ENCODE measurements at regions not wholly inside any gene's neighbourhood (a gene's known extent, or its start where the extent isn't known, plus 50 kb on each side); places are given as distances from the start of the nearest gene placed in this dataset.

DNA sequence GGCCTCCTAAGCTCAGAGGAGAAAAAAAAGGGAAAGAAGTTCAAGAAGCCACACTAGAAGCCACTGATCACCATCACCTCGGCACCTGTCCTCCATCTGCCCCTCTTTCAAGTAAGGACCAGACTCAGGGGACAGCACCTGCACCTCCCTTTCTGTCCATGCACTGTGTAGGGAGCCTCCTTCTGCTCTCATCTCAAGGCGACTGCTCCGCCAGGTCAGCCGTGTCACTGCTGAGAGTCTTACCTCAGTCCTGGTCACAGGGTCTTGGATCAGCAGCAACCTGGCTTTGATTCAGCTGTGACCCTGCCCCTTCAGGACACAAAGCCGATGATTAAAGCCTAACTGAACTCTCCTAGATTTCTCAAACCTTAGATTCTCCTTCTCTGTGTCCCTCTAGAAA, 101.5 kb downstream of the ZNF280B start:
- intact Hi-C loops (cut with DNase I) = no loop called here
- DNase-seq (ENCODE audit: low spot score) = no peak

DNA sequence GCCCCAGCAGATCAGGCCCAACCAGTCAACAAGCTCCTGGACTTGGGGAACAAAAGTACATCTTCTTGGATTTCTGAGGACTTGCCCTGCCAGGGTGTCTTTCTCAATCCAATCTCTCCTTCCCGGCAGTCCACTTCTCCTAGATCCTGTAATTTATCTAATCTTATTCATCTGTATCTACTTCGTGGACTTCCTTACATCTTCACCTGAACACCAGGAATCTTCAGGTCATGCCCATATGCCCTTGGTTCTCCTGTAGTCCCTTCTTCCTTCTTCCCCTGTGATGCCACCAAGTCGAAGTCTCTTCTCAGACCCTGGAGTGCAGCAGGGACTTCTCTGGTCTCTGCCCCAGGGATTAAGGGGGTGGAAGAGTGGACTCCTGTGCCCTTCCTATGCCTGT, 100.3 kb downstream of the ZNF280B start:
- no peak for DNase-seq (ENCODE audit: low spot score)

DNA sequence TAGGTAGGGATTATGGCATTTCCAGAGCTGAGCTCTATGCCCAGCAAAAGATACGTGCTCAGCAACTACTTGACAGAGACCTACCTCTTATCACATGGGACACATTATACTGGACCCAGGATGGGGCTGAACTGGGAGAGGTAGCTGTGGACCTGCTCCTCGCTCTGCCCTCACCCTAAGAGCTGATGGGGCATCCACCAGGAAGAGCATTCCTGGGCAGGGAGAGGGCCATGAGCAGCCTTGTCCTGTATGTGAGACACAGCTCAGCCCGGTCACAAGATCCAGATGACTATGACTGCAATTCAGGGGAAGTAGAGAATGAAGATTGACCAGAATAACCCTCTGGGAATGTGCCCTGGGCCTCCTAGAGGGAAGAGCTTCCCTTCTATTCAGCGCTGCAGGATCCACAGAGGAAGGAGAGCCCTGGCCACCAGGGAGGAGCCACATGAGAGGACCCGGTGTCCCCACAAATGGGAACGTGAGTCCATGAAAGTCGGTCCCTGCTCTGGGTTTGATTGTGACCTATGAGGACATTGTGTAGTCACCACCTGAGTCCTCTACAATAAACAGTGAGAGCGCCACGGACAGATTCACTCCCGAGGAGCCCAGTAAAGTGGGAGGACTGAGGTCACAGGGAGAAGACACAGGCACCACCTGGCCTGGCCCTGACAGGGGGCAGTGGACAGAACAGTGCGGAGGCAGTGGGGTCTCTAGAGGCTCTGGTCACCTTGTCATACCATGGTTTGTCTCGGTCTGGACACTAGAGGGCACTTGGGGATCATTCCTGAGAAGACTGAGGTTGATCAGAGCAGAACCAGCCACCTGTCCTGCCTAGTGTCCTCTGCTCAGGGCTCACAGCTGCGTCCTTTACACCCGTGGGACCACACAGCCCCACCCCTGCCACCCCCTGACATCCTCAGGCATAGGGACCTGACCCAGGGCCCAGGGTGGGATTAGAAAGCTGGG, 99.5 kb downstream of the ZNF280B start:
- no peak for DNase-seq (ENCODE audit: low spot score)
- intact Hi-C loops (cut with DNase I) = no loop called here

More for the DNA sequence above, 100.3 kb downstream of the ZNF280B start:
- intact Hi-C loops (cut with DNase I) = no loop called here

DNA sequence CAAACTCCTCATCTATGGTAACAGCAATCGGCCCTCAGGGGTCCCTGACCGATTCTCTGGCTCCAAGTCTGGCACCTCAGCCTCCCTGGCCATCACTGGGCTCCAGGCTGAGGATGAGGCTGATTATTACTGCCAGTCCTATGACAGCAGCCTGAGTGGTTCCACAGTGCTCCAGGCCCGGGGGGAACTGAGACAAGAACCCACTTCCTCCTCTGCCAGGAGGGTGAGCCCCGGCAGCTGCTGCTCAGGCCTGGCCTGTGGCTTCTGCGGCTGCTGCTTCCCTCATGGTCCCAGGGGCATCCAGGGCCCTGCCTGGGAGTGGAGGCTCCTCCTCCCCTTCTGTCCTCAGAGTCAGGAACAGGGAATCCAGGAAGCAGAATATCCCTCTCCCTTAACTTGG, 98.4 kb downstream of the ZNF280B start:
- intact Hi-C loops (cut with DNase I) = no loop called here
- DNase-seq (ENCODE audit: low spot score) = no peak

DNA sequence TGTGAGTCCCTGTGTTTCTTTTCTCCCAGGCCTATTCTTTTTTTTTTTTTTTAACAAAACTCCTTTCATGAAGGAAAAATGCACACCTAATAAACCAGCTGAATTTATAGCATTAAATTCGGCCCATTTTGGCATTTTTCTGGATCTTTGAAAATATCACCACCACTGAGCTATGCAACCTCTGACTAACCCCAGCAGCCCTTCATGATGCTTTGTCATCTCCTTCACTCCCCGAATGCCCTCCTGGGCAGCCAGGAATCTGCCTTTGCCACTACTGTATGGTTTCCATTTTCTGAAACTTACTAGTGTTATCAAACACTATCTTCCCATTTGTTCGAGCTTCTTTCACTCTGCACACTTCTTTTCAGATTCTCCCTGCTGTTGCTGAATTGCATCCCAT, 97.9 kb downstream of the ZNF280B start:
- no peak for DNase-seq (ENCODE audit: low spot score)
- intact Hi-C loops (cut with DNase I) = no loop called here

DNA sequence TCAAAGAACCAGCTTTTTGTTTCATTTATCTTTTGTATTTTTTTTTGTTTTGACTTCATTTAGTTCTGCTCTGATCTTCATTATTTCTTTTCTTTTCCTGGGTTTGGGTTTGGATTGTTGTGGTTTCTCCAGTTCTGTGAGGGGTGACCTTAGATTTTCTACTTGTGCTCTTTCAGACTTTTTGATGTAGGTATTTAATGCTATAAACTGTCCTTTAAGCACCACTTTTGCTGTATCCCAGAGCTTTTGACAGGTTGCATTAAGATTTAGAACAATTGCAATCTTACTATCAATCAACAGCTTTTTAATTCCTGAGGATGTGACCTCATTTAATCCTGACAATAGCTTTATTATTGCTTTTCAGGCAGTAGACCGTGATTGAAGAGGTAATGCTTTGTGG, 94.3 kb downstream of the ZNF280B start:
- no peak for DNase-seq (ENCODE audit: low spot score)
- intact Hi-C loops (cut with DNase I) = no loop called here

DNA sequence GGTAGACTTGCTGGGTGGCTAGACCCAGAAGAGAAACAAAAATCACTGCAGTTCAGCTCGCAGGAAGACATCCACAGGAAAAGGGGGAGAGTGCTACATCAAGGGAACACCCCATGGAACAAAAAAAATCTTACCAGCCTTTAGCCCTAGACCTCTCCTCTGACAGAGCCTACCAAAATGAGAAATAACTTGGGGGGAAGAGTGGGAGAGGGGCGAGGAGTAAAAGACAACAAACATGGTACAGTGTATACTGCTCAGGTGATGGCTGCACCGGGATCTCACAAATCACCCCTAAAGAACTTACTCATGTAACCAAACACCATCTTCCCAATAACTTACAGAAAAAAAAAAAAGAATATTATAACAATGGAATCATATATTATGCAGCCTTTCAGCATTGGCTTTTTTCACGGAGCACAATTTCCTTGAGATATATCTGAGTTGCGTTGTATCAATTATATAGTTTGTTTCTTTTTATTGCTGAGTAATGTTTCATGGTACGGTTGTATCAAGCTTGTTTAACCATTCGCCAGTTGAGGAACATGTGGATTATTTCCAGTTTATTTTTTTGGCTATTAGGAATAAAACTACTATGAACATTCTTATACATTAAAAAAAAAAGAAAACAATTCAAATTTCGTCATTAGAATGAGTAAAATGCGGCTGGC, 90.9 kb downstream of the ZNF280B start:
- no peak for DNase-seq (ENCODE audit: low spot score)
- intact Hi-C loops (cut with DNase I) = no loop called here

DNA sequence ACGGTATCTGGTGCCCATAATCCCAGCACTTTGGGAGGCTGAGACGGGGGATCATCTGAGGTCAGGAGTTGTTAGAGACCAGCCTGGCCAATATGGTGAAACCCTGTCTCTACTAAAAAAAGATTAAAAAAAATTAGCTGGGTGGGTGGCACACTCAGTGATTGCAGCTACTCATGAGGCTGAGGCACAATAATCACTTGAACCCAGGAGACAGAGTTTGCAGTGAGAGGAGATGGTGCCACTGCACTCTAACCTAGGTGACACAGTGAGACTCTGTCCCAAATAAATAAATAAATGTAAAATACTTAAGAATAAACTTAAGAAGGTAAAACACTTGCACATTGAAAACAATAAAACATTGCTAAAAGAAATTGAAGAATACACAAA, 90.4 kb downstream of the ZNF280B start:
- intact Hi-C loops (cut with DNase I) = no loop called here
- DNase-seq (ENCODE audit: low spot score) = no peak

DNA sequence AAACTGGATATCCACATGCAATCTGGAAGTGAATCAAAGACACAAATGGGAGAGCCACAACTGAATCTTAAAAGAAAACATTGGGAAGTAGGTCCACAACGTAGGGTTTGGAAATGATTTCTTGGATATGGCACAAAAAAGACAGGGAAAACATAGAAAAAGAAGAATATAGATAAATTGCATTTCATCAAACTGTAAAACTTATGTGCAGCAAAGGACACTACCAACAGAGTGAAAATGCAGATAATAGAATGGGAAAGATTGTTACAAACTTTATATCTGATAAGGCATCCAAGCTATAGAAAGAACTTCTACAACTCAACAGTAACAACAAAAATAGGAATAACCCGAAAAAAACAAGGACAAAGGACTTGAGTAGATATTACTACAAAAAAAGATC, 89.6 kb downstream of the ZNF280B start:
- intact Hi-C loops (cut with DNase I) = no loop called here
- no peak for DNase-seq (ENCODE audit: low spot score)

DNA sequence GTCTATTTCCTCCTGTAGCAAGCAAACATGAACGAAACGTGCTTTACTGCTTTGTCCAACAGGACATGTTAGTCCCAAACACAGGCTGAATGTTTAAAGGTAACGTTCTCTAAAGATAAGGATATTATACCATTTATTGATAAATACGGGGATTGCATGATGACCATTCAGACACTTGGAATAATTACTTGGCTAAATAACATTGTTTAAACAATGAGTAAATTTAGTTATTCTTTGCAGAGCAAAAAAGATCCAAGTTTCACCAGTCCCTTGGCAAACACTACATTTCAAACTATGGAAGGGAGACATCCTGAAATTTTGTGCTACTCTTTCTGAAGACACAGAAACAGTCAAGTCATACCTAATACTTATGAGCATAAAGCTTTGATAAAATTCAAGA, 88.0 kb downstream of the ZNF280B start:
- no peak for DNase-seq (ENCODE audit: low spot score)
- intact Hi-C loops (cut with DNase I) = no loop called here

DNA sequence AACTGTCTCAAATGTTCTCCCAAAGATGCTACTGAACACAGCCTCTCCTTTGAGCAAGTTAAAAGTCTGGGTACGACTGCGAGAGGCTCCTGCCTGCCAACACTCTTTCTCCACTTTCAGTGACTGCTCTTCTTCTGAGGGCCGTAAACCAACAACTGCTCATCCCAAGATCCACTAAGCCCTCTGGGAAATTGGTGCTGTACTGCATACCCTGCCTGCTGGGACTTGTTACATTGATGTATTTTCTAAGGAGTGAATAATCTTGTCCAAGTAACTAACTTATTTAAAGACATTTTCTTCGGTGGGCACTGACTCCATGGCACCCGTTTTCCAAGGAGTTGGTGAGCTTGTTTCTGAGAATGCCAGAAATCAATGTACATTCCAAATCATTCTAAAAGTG, 87.2 kb downstream of the ZNF280B start:
- intact Hi-C loops (cut with DNase I) = no loop called here
- DNase-seq (ENCODE audit: low spot score) = no peak

DNA sequence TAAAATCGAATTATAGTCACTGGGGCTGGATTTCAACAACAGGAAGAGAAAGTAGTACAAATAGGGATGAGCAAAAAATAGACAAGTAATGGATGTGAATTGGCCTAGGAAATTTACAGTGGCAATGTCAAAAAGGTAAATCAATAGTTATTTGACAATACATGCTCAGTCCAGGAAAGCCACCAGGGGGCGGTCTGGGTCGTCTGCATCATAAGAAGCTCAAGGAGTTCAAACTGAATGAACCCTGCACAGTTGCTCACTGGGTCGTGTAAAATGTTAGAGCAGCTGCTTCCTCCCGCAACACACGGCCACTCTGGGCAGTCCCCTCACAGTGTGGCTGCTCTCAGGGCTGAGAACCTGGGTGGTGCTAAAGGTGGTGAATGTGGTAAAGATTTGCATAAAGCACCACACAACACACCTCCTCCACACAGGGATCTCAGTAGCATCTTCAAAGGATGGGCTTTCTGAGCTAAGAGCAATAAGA, 85.9 kb downstream of the ZNF280B start:
- no peak for DNase-seq (ENCODE audit: low spot score)
- intact Hi-C loops (cut with DNase I) = no loop called here

DNA sequence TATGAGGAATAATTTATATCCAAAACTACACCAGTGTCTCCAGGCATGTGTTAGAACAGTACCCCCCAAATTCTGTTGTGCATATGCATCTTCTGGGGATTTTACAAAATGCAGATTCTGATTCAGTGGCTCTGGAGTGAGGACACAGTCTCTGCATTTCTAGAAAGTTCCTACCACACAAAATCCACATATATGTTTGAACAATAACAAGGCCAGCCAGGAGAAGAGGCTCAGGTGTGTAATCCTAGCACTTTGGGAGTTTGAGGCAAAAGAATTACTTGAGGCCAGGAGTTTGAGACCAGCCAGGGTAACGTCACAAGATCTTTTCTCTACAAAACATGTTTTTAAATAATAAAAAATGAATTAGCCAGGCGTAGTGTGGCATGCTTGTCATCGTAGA, 84.9 kb downstream of the ZNF280B start:
- no peak for DNase-seq (ENCODE audit: low spot score)

DNA sequence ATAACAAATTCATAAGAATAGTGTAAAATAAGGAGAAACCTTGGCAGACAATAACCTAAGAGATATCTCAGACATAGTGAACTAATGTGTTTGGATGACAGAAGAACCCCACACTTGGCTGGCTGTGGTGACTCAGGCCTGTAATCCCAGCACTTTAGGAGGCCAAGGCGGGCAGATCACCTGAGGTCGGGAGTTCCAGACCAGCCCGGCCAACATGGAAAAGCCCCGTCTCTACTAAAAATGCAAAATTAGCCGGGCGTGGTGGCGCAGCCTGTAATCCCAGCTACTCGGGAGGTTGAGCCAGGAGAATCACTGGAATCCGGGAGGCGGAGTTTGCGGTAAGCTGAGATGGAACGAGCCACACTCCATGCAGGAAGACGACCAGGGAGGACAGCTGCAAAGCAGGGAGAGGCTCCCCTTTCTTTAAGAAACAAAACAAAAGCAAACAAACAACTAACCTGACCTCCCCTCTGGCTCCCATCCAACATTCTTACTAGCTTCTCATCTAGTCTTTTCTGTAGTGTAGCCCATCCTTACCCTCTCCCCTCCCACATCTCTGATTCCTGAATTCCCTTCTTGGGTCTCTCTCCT, 84.2 kb downstream of the ZNF280B start:
- no peak for DNase-seq (ENCODE audit: low spot score)
- intact Hi-C loops (cut with DNase I) = loop anchor here in 1 of 2 donors (2.0 kb wide), 1 partner anchor 292 kb away; no protein-coding TSS in a partner anchor

More for the DNA sequence above, 84.9 kb downstream of the ZNF280B start:
- intact Hi-C loops (cut with DNase I) = loop anchor here in 1 of 2 donors (2.0 kb wide), 1 partner anchor 291 kb away; no protein-coding TSS in a partner anchor

DNA sequence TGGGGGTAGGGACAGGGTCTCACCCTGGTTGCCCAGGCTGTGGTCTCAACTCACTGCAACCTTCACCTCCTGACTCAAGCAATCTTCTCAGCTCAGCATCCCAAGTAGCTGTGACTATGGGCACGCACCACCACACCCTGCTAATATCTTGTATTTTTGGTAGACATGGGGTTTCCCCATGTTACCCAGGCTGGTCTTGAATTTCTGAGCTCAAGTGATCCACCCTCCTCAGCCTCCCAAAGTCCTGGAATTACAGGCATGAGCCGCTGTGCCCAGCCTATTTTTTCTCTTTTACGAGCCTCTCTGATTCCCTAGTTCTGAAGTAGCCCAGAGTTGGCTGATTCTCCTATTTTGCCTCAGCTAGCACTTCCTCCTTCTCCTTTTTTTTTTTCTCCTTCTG, 83.6 kb downstream of the ZNF280B start:
- no peak for DNase-seq (ENCODE audit: low spot score)
- intact Hi-C loops (cut with DNase I) = loop anchor here in 1 of 2 donors (2.0 kb wide), 1 partner anchor 292 kb away; no protein-coding TSS in a partner anchor

DNA sequence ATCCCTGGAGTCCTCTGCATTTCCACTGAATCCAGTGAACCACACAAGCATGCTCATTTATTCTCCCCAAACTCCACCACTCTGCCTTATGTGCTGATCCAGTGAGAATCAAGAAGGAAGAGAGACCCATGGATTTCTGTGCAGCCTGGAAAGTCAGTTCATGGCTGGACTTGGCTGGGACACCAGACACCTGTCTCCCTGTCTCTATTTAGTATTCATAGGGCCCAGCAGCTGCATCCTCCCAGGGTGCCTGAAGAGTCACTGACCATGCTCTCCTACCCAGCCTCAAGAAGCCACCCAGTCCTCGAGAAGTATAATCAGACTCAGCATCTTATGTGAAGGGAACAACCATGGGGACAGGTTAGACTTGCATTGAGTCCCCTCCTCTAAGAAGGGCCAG, 83.2 kb downstream of the ZNF280B start:
- intact Hi-C loops (cut with DNase I) = loop anchor here in 1 of 2 donors (2.0 kb wide), 1 partner anchor 293 kb away; no protein-coding TSS in a partner anchor

DNA sequence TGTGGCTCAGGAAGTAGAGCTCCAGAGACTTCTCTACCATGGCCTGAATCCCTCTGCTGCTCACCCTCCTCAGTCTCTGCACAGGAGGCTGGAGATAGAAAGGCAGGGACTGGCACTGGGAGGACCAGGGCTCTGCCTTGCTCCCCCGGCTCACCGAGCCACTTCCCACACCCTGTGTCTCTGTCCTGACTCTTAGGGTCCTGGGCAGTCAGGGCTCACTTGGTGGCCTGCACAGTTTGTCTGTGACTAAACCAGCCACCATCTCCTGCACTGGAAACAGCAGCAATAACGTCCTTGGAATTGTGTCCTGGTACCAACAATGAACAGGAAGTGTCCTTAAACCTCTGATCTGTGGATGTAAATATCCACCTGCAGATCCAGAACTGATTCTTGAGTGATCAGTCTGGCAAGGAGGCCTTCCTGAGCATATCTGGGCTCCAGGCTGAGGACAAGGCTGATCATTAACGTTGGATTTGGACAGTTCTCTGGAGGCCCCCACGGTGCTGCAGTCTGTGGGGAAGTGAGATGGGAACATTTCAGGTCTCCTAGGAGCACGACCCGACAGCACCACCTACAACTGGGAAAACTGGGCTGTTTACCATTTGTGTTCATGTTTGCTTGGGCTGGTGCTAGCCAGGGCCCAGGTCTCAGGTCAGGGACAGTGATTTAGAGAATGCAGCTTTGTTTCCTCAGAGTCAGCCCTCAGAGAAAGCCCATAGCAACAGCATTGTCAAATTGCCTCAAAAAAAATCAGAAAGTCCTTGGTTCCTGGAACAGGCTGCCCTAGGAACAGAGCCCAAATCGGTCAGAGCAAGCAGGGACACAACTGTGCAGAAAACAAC, 82.5 kb downstream of the ZNF280B start:
- DNase-seq (ENCODE audit: low spot score) = no peak
- intact Hi-C loops (cut with DNase I) = loop anchor here in 1 of 2 donors (2.0 kb wide), 1 partner anchor 293 kb away; no protein-coding TSS in a partner anchor

More for the DNA sequence above, 83.2 kb downstream of the ZNF280B start:
- DNase-seq (ENCODE audit: low spot score) = no peak

DNA sequence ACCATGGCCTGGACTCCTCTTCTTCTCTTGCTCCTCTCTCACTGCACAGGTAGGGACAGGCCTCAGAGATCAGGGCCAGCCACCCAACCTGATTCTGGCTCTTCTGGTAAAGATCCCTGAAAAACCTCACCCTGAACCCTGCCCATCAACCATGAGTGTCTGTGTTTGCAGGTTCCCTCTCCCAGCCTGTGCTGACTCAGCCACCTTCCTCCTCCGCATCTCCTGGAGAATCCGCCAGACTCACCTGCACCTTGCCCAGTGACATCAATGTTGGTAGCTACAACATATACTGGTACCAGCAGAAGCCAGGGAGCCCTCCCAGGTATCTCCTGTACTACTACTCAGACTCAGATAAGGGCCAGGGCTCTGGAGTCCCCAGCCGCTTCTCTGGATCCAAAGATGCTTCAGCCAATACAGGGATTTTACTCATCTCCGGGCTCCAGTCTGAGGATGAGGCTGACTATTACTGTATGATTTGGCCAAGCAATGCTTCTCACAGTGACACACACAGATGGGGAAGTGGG, 80.9 kb downstream of the ZNF280B start:
- intact Hi-C loops (cut with DNase I) = no loop called here
- no peak for DNase-seq (ENCODE audit: low spot score)

All from posterior vena cava (tissue), 2 donors.